ENCODE measurements at regions not wholly inside any gene's neighbourhood (a gene's known extent, or its start where the extent isn't known, plus 50 kb on each side); places are given as distances from the start of the nearest gene placed in this dataset.
A peak's percentile ranks its signal among the peaks of the same experiment; 100 is the strongest.

DNA sequence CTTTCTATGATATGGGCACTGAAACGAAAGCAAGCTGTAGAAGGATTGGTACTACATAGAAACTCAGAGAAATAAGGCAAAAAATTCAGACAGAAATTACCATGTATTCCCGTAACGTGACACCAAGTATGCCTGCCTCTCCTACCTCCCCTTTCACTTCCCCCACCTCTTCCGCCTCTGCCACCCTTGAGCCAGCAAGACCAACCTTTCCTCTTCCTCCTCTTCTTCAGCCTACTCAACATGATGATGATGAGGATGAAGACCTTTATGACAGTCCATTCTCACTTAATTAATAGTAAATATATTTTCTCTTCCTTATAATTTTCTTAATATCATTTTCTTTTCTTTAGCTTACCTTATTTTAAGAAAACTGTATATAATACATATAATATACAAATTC, 188.1 kb upstream of the VGLL2 start:
- DNase-seq (ENCODE audit: low spot score), result no peak

DNA sequence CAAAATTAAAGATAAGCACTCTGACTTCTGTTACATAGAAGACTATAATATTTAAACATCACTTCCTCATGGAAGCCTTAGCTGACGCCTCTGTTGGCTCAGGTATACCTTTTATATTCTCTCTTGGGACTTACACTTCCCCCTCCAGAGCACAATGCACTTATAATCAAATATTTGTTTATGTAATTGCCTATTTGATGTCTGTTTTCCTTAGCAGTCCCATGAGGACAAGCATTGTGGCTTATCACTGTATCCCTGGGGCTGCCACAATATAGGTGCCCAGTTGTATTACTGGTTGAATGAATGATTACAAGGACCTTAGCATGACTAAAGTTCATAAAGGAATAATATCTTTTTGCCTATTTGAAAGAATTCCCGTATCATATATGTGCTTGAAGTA, 186.7 kb upstream of the VGLL2 start:
- no peak for DNase-seq (ENCODE audit: low spot score)

DNA sequence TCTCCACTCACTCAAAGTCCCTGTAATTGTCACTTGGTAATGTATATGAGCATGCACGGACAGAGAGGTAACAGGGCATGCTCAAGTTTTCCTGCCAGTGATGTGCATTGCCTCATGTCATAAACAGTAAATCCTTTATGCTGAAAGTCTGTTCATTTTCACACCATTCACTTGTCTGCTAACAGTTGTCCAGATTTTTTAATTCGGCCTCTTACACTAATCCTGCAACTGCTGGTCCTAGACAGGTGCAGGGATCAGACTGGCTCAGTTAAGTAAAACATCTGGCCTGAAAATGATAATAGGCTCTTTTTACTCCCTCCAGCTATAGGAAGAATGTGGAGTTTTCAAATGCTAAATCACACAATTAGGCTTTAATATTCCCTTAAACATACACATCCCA, 185.4 kb upstream of the VGLL2 start:
- no peak for DNase-seq (ENCODE audit: low spot score)

DNA sequence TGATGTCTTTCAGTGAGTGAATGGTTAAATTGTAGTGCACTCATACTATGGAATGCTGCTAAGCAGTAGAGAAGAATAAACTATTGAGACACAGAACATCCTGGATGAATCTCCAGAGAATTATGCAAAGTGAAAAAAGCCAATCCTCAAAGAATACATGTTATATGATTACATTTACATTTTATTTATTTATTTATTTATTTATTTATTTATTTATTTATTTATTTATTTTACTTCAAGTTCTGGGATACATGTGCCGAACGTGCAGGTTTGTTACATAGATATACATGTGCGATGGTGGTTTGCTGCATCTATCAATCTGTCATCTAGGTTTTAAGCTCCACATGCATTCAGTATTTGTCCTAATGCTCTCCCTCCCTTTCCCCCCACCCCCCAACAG, 175.8 kb upstream of the VGLL2 start:
- no peak for DNase-seq (ENCODE audit: low spot score)

DNA sequence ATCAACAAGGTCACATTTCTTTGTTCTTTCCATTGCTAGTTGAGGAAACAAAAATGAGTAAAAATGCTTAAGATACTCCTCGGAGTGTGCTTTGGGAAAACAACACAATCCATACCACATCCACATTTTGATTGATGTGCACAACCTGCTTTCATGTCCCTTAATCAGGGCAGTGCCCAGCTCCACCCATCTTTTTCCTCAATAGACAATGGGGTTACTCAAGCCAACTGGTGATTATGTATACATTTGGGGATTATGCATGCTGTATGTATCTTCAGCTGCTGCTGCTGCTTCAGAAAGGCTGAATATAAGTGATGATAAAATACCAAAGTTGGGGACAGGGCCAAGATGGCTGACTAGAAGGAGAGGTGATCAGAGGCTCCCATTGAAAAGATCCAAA, 155.2 kb upstream of the VGLL2 start:
- DNase-seq (ENCODE audit: low spot score), result no peak

DNA sequence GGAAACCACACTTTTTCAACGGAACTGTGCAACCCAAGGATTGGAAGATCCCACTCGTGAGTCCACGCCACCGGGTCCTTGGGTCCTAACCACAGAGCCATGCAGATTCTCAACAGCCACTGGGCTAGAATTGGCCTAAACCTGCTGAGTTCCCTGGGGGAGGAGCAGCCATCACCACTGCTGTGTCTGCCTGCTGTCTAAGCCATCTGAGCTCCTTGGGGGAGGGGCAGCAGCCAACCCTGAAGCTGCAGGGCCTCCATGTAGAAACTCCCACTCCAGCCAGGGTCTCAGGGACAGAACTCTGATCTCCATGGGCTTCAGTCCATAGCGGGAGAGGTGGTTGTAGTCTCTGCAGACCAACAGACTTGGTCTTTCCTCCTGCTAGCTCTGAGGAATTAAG, 154.6 kb upstream of the VGLL2 start:
- DNase-seq (ENCODE audit: low spot score), result no peak

DNA sequence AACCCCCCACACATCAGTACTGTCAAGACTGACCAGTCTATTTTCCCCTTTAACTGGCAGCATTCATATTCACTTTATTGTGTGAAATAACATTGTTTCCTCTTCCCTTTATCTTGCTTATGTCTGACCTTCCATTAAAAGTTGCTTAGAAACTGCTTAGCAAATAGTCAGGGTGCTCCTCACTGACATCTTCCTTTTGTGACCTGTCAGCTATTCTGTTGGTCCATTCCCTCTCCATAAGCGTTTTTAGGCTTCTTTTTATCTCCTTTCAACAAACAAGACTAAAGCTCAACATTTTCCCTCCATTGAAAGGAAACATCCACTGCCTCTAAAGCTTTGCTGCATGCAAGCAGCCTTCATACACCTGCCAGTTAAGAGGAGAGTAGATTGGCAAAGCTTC, 147.7 kb upstream of the VGLL2 start:
- no peak for DNase-seq (ENCODE audit: low spot score)

DNA sequence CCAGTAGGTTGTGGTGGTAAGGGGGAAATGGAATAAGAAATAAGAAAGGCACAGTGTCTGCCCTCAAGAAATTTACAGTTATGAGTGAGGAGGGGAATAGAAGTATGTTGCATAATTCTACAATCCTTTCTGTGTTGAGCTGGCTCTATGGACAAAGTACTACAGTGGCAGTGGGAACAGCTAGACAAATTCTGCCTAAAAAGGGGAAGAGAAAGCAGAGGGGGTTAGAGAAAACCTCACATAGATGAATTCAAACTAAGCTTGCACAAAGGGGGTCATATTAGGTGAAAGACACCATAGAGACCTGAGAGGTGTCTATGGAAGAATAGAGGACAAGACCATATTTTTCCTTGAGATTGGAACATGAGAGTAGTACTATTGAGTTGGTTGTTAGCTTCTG, 146.9 kb upstream of the VGLL2 start:
- DNase-seq (ENCODE audit: low spot score), result no peak

DNA sequence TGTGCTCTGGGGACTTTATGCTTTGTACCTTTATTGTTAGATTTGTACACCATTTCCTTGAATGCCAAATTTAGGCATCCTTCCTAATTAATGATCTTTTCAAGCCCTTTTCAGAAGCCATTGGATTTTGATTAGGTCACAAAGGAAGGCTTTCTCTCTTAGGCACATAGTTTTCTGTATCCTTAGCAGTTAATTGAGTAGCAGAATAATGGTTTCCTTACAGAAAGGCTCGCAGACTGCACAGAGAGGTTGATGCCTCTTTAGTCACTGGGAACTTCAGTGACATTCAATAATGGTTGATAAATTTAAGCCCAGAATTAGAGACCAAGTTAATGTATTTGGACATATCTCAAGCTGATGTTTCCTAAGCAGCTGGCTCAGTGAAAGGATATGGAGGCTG, 139.1 kb upstream of the VGLL2 start:
- DNase-seq (ENCODE audit: low spot score), result no peak

DNA sequence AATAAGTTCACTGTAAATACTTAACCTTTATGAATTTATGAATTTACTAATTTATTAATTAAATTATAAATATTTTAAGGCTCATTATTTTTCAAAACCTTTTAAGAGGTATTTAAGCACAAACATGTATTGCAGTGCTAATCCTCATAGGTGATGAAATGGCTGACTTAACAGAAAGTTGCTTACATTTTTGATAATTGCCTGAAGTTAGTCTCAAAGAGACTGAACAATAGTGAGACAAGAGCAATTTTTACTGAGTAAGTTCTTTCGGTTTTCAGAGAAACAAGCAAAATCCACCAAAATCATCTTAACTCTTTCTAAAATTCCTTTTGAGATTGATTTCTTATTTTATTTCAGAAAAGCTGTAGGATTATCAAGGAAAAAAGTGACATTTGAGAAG, 137.3 kb upstream of the VGLL2 start:
- no peak for DNase-seq (ENCODE audit: low spot score)

DNA sequence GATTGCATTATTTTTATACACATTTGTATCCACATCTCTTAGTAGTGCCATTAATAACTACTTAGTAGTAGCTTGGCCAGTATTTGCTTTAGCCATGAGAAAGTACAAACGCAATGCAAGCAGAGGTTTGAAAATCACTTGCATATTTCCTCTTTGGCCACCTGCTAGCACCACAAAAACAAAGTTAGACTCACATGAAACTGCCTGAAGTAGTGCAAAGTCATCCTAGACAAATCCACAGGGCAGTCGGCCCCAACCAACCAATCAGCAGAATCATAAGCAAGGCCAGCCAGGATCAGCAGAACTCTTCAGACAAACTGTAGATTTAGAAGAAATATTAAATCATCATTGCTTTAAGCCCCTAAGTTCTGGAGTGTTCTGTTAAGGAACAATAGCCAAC, 135.2 kb upstream of the VGLL2 start:
- no peak for DNase-seq (ENCODE audit: low spot score)

DNA sequence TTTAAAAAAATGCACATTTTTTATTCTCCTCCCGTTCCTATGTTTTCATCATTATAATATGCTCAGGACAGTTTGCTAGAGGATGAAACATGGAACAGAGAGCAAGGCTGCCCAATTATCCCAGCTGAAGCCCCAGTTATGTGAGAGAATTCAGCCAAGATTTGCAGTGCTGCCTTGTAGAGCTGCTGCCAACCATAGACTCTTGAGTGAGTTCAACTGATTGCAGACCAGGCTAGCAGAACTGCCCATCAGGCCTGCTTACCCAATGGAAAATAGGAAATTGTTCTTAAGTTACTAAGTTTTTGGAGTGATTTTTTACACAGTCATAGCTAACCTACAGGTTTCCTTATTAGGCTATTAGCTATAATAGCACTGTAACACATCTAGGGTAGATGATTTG, 128.7 kb upstream of the VGLL2 start:
- DNase-seq (ENCODE audit: low spot score), result no peak

DNA sequence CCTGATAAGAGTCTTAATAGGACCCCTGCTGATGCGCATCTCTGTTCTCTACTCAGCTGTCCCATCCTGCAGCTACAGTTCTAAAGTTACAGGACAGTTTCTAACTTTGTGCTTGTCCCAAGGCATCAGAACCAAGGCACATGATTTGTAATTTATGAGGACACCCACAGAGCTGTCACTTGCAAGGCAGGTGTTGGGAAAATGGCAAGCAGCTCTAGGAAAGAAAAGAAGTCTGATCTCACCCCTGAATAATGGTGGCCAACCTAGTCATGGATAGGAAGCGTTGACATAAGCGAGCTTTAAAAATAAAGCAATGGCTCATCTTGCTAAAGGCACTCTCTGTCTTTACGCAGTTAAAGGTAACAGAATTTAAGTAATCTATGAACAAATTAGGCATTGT, 127.6 kb upstream of the VGLL2 start:
- DNase-seq (ENCODE audit: low spot score), result no peak

DNA sequence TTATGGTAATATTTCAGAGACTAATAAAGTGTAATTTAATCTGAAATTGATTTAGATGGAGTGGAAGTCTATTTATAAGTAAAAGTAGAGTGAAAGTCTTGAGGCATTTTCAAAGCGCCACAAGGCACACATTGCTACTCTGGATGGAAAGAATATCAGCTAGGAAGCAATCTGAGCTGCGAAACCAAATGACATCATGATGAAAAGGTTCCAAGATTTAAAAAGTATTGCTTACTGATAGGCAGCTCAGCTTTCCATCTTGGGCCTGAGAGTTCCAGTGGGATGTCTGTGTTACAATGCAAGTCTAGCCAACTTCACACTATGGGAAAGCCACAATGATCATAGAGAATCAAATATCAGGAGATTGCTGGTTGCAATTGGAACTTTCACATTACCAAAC, 126.9 kb upstream of the VGLL2 start:
- no peak for DNase-seq (ENCODE audit: low spot score)

DNA sequence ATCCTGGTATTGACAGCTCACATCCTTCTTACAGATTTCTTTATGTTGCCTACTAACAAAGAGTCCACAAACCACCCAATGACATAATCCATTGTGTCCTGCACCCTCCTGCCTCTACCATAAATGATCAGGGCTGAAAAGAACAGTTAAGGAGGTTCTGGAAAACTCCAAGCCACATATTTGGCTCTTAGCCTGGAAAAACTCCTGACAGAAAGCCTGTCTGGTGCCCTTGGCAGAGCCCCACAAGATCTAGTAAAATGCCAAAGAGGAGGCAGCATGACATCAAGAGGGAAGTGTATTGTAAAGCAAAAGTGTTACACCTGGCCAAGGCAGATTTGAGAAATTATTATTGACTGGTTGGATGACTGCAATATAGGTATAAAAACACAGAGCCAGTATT, 126.4 kb upstream of the VGLL2 start:
- no peak for DNase-seq (ENCODE audit: low spot score)

DNA sequence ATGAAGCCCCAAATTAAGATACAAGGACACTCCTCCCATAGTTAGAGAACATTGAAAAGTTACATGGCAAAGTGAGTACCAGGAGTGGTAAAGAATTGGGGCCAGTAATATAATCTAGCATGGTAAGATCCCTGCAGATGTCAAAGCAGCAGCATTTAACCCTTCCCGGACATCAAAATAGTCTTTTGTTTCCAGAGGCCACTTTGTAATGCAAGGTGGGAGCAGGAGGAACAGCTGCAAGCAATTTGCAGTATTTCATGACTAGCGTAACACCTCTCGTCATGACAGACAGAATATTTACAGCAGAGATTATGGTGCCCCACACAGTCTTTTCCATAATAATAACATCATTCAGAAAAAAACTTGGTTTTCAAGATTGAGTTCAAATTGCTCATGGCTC, 123.2 kb upstream of the VGLL2 start:
- no peak for DNase-seq (ENCODE audit: low spot score)

DNA sequence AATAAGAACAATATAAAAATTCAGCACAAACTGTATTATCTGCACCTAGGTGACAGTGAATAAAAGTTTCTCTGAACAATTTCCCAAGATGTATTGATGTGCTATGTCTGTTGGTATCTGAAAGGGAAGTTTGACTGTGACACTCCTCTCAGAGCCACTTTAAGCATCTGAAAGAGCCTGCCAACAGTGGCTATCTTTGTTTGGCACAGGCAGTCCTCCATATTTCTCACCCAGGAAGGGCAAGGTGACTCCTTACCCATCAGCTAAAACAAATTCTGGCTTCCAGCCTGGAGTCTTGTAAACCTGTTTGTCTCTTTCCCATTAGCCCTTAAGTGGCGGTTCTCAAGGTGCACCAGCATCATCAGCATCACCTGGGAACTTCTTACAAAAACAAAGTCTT, 122.4 kb upstream of the VGLL2 start:
- no peak for DNase-seq (ENCODE audit: low spot score)

DNA sequence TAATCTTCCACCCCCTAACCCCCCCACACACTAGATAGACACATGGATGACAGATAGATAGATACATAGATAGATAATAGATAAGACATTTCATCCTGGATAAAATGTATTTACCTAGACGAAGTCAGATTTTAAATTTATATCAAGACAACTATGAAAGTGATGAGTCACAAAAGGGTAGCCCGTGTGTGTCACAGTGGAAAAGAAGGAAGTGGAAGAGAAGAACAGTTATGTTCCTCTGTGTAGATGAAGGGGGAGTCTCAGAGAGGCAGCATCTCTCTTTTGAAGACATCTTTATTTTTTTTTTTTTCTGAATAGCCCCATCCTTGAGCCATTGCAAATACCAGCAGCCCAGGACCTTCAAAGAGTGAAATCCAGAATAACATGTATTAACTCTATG, 121.7 kb upstream of the VGLL2 start:
- no peak for DNase-seq (ENCODE audit: low spot score)

DNA sequence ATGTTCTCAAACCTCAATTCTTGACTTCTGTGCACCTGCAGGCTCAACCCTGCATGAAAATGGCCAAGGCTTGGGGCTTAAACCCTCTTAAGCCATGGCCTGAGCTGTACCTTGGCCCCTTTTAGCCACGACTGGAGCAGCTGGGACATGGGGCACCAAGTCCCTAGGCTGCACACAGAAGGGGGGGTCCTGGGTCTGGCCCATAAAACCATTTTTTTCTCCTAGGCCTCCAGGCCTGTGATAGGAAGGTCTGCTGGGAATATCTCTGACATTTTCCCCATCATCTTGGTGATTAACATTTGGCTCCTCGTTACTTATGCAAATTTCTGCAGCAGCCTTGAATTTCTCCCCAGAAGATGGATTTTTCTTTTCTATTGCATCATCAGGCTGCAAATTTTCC, 119.4 kb upstream of the VGLL2 start:
- no peak for DNase-seq (ENCODE audit: low spot score)

DNA sequence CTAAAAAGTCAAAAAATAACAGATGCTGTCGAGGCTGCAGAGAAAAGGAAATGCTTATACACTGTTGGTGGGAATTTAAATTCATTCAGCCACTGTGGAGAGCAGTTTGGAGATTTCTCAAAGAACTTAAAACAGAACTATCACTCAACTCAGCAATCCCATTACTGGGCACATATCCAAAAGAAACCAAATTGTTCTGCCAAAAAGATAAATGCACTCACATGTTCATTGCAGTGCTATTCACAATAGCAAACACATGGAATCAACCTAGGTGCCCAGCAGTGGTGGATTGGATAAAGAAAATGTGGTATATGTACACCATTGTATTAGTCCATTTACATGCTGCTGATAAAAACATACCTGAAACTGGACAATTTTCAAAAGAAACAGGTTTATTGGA, 116.0 kb upstream of the VGLL2 start:
- DNase-seq (ENCODE audit: low spot score), result no peak

DNA sequence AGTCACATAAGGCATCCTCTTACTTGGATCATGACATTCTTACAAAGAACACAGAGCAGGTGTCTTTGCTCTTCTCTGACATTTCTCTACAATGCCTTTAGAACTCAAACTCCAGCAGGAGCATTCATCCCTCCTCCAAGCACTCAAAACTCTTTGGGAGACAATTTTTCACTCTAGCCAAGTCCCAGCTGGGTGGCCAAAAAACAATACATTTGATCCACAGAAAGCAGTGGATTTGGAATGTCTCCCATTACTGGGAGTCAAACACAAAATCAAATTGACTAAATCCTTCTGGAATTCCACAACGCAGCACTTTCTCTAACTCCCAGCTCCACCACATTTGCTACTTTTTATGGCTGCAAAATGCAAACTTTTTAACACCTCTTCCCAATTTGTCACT, 108.6 kb upstream of the VGLL2 start:
- DNase-seq (ENCODE audit: low spot score), result no peak

DNA sequence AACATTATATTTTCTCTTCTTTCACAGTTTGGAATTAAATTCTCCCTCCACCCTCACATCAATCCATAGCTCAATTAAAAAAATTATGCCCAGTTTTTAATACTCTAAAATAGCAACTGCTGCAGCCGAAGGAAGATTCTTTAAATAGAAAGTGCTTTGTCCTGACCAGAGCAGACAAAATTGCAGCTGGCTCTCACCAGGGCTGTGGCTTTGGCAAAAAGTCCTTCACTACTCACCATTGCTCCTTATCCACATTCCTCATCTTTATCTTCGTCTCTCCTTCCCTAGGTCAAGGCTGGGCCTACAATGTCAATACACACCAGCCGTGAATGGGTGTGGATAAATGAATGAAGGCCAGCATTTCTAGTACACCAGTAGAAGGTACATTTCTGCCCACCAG, 107.9 kb upstream of the VGLL2 start:
- DNase-seq (ENCODE audit: low spot score), result no peak

DNA sequence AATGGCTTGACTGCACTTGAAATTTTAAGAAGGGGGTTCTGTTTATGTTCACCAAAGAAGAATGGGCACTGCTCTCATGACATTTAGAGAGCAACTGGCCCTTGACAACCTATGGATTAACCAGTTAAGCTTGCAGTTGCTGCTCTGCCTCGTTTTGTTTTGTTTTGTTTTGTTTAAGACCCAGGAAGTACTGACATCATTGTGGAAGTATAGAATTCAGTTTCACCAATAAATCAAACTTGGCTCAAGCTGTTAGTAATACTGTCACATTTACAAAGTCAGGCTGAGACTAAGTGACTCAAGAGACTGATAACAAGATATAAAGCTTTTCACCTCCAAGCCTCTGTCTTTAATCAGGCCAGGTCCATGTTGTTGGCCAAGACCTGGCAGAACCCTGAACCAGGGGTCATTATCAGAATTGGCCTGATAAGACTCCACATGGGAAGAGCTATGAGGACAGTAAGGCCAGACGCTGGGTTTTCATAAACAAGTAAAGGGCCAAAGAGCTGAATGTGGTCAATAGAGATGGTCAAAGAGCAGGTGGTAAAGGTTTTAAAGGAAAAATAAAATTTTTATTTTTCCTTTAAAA, 99.4 kb upstream of the VGLL2 start:
- no peak for DNase-seq (ENCODE audit: low spot score)

DNA sequence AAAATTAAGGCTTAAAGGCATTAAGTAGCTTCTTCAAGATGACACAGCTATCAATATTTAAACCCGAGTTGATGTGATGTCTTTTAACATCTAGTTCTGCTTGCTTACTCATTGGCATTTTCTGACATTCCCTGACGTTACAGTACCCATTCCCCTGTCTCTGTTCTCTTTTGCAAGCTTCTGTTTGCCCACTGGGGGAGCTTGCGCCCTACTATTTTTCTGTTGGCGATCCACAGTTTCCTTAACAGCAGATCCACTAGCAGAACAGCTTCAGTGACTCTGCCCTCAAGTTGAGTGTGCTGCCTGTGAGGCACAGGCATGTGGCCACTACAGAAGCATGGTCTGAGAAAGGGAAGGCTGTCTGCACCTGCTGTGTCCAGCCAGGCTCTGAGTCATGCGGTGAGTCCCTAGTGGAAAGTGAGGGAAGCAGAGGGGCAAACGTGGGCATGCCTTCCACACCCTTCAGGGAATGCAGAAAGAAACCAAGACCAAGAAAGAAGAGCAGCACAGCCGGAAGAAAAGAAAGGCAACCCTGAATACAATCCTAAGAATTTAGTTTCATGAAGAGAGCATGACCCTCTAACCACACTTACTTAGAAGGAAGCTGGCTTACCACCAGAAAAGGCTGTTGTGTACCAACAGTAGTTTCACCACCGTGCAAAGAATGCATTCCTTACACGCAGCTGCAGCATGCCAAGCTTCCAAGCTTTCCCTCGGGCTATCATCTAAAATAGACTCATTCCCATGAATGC, 97.7 kb upstream of the VGLL2 start:
- DNase-seq (ENCODE audit: low spot score), result peak; percentile 19
